OCI-LY1 (cell line): ENCODE measurements at regions not wholly inside any gene's neighbourhood (a gene's known extent, or its start where the extent isn't known, plus 50 kb on each side); places are given as distances from the start of the nearest gene placed in this dataset.

Experiments used
- EZH2 ChIP-seq: fragments of 200-600 bp; sonication (generic), shearing (Covaris generic); IDR thresholded peaks from 2 replicates; pipeline ENCODE4 v1.8.0; 2017; ENCODE audit warnings: borderline replicate concordance, mixed run types, mild to moderate bottlenecking, antibody characterized with exemption, low read length, moderate library complexity, mixed read lengths
- TF ChIP-seq, protein P1 (sequence below): fragments of 200-600 bp; sonication (generic), shearing (Covaris generic); IDR thresholded peaks from 2 replicates; pipeline ENCODE4 v1.5.1; 2017; ENCODE audit warnings: mild to moderate bottlenecking, antibody characterized with exemption, low read length, moderate library complexity, mixed read lengths

DNA sequence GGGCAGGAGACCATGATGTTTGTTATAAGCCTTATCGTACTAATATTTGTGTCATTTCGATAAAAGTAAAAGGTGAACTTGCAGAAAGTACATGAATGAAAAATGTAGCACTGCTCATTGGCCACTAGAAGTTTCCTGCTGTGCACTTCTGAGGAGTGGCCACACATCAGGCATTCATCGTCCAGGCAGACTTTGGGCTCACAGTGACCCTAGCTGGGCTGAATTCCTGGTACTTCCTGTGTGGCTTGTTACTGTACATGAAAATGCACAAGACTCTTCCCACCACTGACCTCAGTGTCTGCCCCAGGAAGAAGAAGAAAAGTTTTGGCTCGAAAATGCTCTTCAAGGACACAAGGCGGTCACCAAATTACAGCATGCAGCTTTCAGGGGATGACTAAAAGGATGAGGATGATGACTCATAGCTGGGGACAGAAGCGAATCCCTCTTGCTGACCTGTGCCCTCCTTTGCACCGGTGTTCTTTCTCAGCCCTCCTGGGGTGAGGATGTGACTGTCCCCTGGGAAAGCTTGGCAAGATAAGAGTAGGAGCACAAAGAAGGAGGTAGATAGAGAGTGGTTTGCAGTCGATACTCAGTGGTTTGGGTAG lies 252.4 kb upstream of the KAZN start:
- TF ChIP-seq, protein P1, sequence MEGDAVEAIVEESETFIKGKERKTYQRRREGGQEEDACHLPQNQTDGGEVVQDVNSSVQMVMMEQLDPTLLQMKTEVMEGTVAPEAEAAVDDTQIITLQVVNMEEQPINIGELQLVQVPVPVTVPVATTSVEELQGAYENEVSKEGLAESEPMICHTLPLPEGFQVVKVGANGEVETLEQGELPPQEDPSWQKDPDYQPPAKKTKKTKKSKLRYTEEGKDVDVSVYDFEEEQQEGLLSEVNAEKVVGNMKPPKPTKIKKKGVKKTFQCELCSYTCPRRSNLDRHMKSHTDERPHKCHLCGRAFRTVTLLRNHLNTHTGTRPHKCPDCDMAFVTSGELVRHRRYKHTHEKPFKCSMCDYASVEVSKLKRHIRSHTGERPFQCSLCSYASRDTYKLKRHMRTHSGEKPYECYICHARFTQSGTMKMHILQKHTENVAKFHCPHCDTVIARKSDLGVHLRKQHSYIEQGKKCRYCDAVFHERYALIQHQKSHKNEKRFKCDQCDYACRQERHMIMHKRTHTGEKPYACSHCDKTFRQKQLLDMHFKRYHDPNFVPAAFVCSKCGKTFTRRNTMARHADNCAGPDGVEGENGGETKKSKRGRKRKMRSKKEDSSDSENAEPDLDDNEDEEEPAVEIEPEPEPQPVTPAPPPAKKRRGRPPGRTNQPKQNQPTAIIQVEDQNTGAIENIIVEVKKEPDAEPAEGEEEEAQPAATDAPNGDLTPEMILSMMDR, result no peak
- TF ChIP-seq EZH2, result no peak
